Osteoblast (primary cell): ENCODE measurements at regions not wholly inside any gene's neighbourhood (a gene's known extent, or its start where the extent isn't known, plus 50 kb on each side); places are given as distances from the start of the nearest gene placed in this dataset.

ENCODE experiments used
- DNase-seq: peaks from one replicate; pipeline ENCODE4 v3.0.0; 2011; ENCODE audit warnings: low spot score, mixed read lengths; ENCODE audit not compliant: insufficient read length; ENCODE audit errors: missing footprints
- H2AFZ ChIP-seq: 2 replicates; pipeline ENCODE4 v1.6.0; 2011; ENCODE audit warnings: mild to moderate bottlenecking, low read length
- H3K27ac ChIP-seq: 2 replicates; pipeline ENCODE4 v1.5.1; 2011; ENCODE audit warnings: mild to moderate bottlenecking, low read depth, low read length, moderate library complexity
- H3K27me3 ChIP-seq: 2 replicates; pipeline ENCODE4 v1.6.0; 2012; ENCODE audit warnings: mild to moderate bottlenecking, control low read depth, inconsistent platforms, low read length, moderate library complexity; ENCODE audit not compliant: insufficient read depth
- H3K36me3 ChIP-seq: 2 replicates; pipeline ENCODE4 v1.5.1; 2011; ENCODE audit warnings: mild to moderate bottlenecking, low read length, control low read depth, moderate library complexity; ENCODE audit not compliant: insufficient read depth
- H3K4me1 ChIP-seq: 2 replicates; pipeline ENCODE4 v1.5.1; 2011; ENCODE audit warnings: mild to moderate bottlenecking, low read length, control low read depth, moderate library complexity; ENCODE audit not compliant: insufficient read depth
- H3K4me2 ChIP-seq: 2 replicates; pipeline ENCODE4 v1.6.0; 2011; ENCODE audit warnings: mild to moderate bottlenecking, low read length; ENCODE audit not compliant: insufficient read depth
- H3K4me3 ChIP-seq: fragments of 200-600 bp; sonication (generic); 3 replicates; pipeline ENCODE4 v1.5.1; 2012; ENCODE audit warnings: mild to moderate bottlenecking, low read length, inconsistent platforms; ENCODE audit not compliant: insufficient read depth
- H3K79me2 ChIP-seq: 2 replicates; pipeline ENCODE4 v1.6.0; 2012; ENCODE audit warnings: mild to moderate bottlenecking, low read length, control low read depth, inconsistent platforms; ENCODE audit not compliant: insufficient read depth
- H3K9me3 ChIP-seq: 2 replicates; pipeline ENCODE4 v1.5.1; 2011; ENCODE audit warnings: low read depth, low read length, control low read depth
- H4K20me1 ChIP-seq: 2 replicates; pipeline ENCODE4 v1.6.0; 2012; ENCODE audit warnings: mild to moderate bottlenecking, low read length, control low read depth; ENCODE audit not compliant: insufficient read depth
- TF ChIP-seq, protein P1 (sequence below): IDR thresholded peaks from 2 replicates; pipeline ENCODE4 v1.5.1; 2011; ENCODE audit warnings: mild to moderate bottlenecking, low read depth, low read length, moderate library complexity; ENCODE audit errors: extremely low read depth

- no peak overlapping the region for H3K4me2 ChIP-seq
- no peaks in the 10 kb centered on the region for H3K36me3 ChIP-seq
- no peaks in the 10 kb centered on the region for H3K27me3 ChIP-seq
- no peak for DNase-seq
- no peaks in the 10 kb centered on the region for H3K9me3 ChIP-seq
- no peaks in the 10 kb centered on the region for H3K79me2 ChIP-seq
- no peak overlapping the region for H3K4me3 ChIP-seq
- TF ChIP-seq, protein P1, sequence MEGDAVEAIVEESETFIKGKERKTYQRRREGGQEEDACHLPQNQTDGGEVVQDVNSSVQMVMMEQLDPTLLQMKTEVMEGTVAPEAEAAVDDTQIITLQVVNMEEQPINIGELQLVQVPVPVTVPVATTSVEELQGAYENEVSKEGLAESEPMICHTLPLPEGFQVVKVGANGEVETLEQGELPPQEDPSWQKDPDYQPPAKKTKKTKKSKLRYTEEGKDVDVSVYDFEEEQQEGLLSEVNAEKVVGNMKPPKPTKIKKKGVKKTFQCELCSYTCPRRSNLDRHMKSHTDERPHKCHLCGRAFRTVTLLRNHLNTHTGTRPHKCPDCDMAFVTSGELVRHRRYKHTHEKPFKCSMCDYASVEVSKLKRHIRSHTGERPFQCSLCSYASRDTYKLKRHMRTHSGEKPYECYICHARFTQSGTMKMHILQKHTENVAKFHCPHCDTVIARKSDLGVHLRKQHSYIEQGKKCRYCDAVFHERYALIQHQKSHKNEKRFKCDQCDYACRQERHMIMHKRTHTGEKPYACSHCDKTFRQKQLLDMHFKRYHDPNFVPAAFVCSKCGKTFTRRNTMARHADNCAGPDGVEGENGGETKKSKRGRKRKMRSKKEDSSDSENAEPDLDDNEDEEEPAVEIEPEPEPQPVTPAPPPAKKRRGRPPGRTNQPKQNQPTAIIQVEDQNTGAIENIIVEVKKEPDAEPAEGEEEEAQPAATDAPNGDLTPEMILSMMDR = no peak
- H3K4me1 ChIP-seq = no peaks in the 10 kb centered on the region
- H3K27ac ChIP-seq = no peak overlapping the region
- H4K20me1 ChIP-seq = no peaks in the 10 kb centered on the region
- H2AFZ ChIP-seq = no peak overlapping the region
Observed at GRCh38 chr14:97490521-97491070, 693.4 kb downstream of the VRK1 start.

DNA sequence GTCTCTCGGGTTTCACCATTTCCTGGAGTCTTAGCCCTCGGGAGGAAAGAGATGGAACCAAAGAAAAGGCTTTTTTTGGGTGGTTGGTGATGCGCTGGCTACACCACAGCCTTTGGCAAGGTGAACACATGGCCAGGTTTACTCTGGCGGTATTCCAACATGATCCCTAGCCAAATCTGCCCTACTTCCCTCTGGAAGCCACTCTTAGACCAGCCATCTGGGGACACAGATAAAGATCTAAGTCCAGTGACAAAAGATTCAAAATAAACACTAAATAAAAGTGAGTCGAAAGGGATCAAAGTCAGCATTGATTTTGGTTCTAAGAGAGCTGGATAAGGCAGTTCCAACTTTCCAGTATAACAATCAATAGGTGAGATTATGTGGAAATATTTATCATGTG is 694.5 kb downstream of the VRK1 start:
- no peaks in the 10 kb centered on the region for H3K36me3 ChIP-seq
- no peaks in the 10 kb centered on the region for H3K79me2 ChIP-seq
- no peak overlapping the region for H2AFZ ChIP-seq
- no peak overlapping the region for H3K4me3 ChIP-seq
- H3K4me1 ChIP-seq = no peaks in the 10 kb centered on the region
- H3K27ac ChIP-seq = no peak overlapping the region
- no peaks in the 10 kb centered on the region for H3K9me3 ChIP-seq
- DNase-seq = no peak
- no peaks in the 10 kb centered on the region for H4K20me1 ChIP-seq
- H3K27me3 ChIP-seq = no peaks in the 10 kb centered on the region
- TF ChIP-seq, protein P1 = no peak
- H3K4me2 ChIP-seq = no peak overlapping the region

DNA sequence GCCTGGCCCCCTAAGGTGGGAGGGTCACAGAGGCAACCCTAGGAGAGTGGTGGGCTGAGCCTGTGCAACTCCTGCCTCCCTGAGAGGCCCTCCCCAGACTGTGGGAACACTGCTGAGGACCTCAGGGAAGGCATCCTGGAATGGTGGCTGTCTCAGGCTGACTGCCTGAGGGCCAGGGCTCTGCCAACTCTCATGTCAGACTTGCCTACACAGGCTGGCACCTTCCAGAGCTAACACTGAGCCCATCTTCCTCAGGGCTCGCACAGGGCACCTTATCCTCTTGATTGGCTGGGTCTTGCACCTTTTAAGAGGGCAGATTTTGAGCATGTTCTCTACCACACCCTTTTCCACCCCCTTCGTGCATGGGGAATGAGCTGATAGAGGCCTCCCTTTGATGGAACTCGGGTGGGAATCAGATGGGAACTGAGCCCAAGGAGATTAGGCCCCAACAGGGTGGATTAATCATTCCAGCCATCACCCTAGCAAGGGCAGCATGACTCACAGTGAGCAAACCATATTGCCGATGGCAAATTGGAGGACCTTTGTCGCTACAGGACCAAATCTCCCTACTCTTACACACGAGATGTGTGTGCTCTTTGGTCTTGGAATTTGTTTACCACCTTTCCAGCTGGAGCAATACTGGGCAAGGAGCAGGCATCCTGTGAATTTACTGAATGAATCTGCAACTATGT is 702.8 kb downstream of the VRK1 start:
- Histone ChIP-seq H3K36me3 (no peaks in the 10 kb centered on the region), H3K27ac (no peak overlapping the region), H3K4me3 (no peak overlapping the region), H3K27me3 (no peaks in the 10 kb centered on the region), H3K4me2 (no peak overlapping the region), H3K4me1 (no peaks in the 10 kb centered on the region), H3K9me3 (no peaks in the 10 kb centered on the region), H3K79me2 (no peaks in the 10 kb centered on the region), H2AFZ (no peak overlapping the region), H4K20me1 (no peaks in the 10 kb centered on the region)
- TF ChIP-seq, protein P1 = no peak
- DNase-seq = no peak

DNA sequence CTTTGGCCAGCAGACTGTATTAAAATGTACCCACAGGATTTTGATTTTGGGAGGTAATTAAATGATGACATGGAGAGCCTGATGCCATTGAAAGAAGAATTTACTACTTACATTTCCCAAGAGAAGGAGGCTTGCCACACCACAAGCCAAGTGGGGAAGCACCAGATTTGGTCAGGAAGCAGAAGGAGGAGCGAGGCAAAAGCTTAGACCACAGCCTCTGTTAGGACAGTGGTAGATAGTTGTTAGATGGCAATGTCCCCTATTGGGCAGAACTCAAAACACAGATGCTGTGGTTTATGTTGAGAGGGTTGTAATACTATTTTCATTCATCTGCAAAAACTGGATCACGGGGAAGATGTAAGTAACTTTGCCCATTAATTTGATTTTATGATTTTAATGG is 709.4 kb downstream of the VRK1 start:
- Histone ChIP-seq H2AFZ (no peak overlapping the region), H3K27me3 (no peaks in the 10 kb centered on the region), H4K20me1 (no peaks in the 10 kb centered on the region), H3K4me1 (no peaks in the 10 kb centered on the region), H3K36me3 (no peaks in the 10 kb centered on the region), H3K4me3 (no peak overlapping the region), H3K9me3 (no peaks in the 10 kb centered on the region), H3K4me2 (no peak overlapping the region), H3K79me2 (no peaks in the 10 kb centered on the region), H3K27ac (no peak overlapping the region)
- DNase-seq = no peak
- TF ChIP-seq, protein P1 = no peak
